ENCODE measurements at regions not wholly inside any gene's neighbourhood (a gene's known extent, or its start where the extent isn't known, plus 50 kb on each side); places are given as distances from the start of the nearest gene placed in this dataset.
"Not testable (repeated sequence)": the region's sequence is repeated elsewhere in the genome, so short reads cannot be mapped to it uniquely, and the experiment has no call there.

GRCh38 chr11:69205743-69206612 lies 50.2 kb downstream of the SMIM38 start:
- no peak for DNase-seq

DNA sequence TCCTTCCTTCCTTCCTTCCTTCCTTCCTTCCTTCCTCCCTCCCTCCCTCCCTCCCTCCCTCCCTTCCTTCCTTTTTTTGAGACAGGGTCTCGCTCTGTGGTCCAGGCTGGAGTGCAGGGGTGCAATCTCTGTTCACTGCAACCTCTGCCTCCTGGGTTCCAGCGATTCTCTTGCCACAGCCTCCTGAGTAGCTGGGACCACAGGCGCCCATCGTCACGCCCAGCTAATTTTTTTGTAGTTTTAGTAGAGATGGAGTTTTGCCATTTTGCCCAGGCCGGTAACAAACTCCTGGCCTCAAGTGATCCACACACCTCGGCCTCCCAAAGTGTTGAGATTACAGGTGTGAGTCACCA lies 50.9 kb downstream of the SMIM38 start:
- DNase-seq: not testable (repeated sequence)

DNA sequence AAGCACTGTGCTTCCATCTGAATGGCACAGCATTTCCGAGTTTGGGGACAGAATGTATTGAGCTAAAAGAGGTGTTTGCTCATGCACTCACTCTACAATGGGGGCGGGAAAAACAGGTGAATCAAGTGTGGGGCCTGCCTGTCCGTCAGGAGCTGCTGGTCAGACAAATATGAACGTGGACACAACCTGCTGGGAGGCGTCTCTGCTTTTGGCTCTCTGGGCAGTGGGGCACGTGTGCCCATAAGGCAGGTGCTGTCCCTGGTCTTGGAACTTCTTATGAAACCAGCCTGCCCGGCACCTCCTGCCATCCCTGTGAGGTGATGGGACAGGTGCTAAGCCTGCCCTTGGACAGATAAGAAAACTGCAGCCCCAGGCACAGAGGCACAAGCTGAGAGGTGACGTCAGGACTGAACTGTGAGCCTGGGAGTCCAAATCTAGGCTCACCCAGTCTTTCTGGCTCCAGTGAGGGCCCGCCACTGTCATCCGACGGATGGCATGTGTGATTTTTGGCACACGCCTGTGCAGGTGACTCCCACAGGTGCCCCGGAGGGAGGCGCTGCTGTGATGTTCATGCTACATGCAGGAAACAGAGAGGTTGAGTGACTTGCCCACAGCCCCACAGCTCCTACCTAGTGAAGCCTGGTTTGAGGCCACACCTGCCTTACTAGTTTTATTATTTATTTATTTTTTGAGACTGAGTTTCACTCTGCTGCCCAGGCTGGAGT lies 51.6 kb downstream of the SMIM38 start:
- DNase-seq: no peak

GRCh38 chr11:69208190-69209037 lies 52.7 kb downstream of the SMIM38 start:
- no peak for DNase-seq

DNA sequence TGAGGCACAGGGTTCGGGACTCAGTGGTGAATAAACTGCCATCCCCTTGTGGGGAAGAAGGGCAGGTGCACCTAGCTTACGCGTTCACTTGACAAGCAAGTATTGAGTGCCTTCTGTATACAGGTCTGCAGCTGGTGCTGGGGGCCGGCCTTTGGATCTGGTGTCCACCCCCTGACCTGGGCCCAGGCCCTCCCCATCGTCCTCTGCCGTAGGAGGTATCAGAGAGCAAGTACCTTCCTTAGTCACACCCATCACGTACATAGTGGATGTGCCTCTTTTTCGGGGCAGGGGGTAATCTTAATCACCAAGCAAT lies 53.3 kb downstream of the SMIM38 start:
- DNase-seq: no peak

DNA sequence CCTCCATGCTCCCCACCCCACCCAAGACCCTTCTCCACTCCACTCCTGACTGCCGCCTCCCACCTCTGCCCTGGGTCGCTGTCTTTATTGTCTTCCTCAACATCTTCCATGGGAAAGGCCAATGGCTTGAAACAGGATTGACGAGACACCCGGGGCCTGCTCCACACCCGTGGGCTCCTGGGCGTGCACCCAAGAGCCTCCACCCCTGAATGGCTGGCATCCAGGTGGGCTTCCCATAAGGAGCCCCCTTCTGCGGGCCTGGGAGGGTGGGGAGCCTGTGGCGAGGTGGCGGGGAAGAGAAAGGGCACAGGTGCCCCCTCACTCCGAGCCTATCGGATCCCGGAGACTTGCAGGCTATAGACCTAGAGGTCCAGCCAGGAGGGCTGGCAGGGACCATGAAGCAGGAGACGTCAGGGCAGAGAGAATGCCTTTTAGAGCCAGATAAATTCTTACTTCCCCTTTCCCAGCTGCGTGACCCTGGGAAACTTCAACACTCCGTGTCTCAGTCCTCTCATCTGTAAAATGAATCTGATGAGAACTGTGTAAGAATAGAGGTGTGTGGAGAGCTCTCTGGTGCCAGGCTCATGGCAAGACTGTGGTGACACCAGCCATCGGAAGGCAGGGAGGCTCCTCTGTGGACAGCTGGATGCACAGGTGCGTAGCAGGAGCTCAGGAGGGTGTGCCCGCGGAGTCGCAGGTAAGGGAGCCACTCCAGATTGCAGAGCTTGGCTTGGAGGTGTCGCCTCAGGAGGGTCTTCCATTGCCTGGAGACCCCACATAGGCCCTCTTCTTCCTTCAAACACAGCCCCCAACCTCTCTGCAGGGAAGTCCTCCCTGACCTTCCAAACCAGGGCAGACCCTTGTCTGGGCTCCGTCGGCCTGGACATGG lies 53.9 kb downstream of the SMIM38 start:
- DNase-seq: no peak

- DNase-seq: no peak
These were observed 54.7 kb downstream of the SMIM38 start for GRCh38 chr11:69210310-69211035.

DNA sequence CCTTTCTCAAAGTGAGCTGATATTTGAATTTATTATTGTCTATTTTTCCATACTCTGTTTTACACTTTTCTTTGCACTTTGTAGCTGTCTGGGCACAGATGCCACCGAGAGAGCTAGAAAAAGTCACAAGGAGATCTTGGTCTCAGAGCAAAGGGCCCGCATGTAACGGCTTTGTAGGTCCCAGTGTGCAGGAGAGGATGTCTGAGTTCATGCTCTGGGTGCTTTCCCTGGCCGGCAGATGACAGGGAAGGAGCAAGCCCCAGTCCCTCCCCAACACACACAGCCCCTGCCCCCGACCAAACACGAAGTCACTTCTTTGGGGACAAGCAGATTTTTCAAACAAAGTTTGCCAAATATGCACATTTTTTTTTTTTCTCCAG lies 55.8 kb downstream of the SMIM38 start:
- DNase-seq: no peak

GRCh38 chr11:69211920-69212797 lies 56.4 kb downstream of the SMIM38 start:
- DNase-seq: no peak

DNA sequence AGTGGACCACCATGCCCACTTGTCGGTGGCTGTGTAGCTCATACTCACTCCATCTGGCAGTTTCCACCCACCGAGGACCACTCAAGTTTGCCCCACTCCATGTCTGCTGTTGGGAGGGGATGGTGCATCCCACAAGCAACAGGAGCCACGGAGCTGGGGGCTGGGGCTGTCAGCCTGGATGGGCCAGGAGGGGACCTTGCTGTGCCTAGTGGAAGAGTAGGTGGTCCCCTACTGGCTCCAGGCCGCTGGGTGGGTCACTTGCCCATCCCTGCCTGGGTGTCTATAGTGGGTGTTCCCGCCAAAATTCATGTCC lies 57.0 kb downstream of the SMIM38 start:
- DNase-seq: no peak

DNA sequence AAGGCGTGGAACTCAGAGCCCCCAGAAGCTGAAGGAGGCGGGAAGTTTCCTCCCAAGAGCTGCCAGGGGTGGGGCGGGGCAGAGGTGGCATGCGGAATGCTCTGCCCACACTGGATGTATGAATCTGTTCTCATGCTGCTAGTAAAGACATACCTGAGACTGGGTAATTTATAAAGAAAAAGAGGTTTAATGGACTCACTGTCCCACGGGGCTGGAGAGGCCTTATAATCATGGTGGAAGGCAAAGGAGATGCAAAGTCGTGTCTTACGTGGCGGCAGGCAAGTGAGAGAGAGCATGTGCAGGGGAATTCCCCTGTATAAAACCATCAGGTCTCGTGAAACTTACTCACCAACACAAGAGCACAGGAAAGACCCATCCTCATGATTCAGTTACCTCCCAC lies 57.6 kb downstream of the SMIM38 start:
- DNase-seq: no peak

DNA sequence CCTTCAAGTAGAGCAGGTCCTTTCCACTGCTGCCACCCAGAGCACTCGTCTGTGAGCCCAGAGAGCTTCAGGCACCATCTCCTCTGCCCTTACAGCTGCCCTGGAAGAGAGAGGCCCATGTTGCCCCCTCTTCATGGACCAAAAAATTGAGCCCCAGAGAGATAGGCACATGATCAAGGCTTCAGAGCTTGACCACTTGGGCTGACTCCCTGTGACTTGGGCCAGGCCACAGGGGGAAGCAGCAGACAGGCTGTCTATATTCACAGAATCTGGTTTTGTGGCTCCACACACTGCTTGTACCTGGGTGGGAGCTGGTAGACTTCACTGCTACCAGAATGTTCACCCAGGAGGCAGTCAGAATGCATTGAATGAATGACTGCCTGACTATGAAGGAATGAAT lies 58.2 kb downstream of the SMIM38 start:
- DNase-seq: no peak

GRCh38 chr11:69215216-69215615 lies 59.5 kb downstream of the SMIM38 start:
- no peak for DNase-seq

- DNase-seq: no peak
These were observed 60.2 kb downstream of the SMIM38 start for GRCh38 chr11:69215784-69216415.

GRCh38 chr11:69216647-69217051 lies 60.9 kb downstream of the SMIM38 start:
- no peak for DNase-seq

GRCh38 chr11:69217276-69218105 lies 61.8 kb downstream of the SMIM38 start:
- no peak for DNase-seq

DNA sequence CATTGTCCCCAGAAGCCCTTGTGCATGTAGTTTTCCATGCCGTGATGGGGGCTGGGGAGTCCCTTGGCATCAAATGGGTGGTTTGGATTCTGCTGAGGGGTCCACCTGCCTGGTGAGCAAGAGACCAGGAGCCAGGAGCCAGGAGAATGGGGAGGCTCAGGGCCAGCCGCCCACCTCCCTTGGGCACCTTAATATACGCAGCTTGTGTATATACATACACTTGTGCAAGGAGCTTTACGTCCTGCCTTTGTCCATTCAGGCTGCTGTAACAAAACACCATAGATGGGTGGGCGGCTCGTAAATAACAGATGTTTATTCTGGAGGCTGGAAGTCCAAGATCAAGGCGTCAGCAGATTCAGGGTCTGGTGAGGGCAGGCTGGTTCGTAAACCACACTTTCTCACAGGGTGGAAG lies 62.5 kb downstream of the SMIM38 start:
- no peak for DNase-seq

DNA sequence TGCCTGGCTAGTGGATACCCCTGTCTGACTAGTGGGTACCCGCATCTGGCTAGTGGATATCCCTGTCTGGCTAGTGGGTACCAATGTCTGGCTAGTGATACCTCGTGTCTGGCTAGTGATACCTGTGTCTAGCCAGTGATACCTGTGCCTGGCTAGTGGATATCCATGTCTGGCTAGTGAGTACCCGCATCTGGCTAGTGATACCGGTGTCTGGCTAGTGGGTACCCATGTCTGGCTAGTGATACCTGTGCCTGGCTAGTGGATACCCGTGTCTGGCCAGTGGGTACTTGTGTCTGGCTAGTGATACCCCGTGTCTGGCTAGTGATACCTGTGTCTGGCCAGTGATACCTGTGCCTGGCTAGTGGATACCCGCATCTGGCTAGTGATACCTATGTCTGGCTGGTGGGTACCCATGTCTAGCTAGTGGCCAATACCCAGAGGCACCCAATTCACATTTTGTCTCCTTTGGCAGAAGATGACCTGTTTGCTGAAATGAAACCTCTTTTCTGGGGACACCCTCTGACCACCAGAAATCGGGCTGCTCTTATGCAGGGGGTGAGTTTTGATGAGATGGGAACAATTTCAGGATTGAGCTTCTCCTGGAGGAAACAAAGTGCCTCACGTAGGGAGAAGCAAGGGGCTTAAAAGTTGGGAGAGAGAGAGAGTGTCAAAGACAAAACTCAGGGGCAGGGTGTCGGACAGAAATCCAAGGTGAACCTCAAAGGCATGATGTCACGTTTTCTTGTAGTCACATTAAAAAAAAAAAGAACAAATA lies 63.4 kb downstream of the SMIM38 start:
- no peak for DNase-seq

Measured in right kidney (tissue), 1 donor.